DMS 273 treated with DMSO at 0.1 percent for 48 hours (cell line): ENCODE measurements at regions not wholly inside any gene's neighbourhood (a gene's known extent, or its start where the extent isn't known, plus 50 kb on each side); places are given as distances from the start of the nearest gene placed in this dataset.
A peak's percentile ranks its signal among the peaks of the same experiment; 100 is the strongest.

ENCODE experiments used
- DNase-seq: peaks from one replicate; lab custom pipeline; 2025; lab: John Stamatoyannopoulos, UW

GRCh38 chr9:105064248-105065097 lies 136.5 kb upstream of the ABCA1 start:
- peak; percentile 94 for DNase-seq

DNA sequence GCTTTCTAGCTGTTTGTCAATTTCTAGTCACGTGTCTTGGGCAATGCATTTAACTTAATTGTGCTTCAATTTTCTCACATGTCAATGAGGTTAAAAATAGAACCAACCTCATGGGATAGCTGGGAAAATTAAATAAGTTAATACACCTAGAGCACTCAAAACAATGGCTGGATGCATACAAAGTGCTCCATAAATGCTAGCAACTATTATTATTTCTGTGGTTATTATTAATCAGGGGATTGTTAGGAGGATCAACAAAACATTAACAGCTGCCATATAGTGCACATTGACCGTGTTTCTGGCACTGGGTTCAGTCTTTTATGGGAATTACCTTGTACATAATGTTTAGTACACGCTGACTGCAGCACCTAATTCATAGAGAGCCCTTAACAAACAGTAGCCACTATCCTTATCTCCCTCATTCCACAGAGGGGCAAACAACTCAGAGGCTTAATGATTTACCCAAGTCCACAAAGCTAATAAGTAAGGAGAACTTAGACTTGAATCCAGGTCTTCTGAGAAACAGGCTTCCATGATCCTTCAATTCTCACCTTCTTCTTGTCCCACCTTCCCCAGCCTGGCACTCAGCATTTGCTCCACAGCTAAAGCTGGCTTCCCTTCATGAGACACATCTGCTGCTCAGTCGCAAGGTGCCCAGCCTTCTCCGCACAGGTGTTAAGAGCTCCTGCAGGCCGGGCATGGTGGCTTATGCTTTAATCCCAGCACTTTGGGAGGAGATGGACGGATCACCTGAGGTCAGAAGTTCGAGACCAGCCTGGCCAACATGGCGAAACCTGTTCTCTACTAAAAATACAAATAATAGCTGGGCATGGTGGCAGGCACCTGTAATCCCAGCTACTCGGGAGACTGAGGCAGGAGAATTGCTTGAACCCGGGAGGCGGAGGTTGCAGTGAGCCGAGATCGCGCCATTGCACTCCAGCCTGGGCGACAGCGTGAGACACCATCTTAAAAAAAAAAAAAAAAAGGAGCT lies 137.4 kb upstream of the ABCA1 start:
- no peak for DNase-seq

DNA sequence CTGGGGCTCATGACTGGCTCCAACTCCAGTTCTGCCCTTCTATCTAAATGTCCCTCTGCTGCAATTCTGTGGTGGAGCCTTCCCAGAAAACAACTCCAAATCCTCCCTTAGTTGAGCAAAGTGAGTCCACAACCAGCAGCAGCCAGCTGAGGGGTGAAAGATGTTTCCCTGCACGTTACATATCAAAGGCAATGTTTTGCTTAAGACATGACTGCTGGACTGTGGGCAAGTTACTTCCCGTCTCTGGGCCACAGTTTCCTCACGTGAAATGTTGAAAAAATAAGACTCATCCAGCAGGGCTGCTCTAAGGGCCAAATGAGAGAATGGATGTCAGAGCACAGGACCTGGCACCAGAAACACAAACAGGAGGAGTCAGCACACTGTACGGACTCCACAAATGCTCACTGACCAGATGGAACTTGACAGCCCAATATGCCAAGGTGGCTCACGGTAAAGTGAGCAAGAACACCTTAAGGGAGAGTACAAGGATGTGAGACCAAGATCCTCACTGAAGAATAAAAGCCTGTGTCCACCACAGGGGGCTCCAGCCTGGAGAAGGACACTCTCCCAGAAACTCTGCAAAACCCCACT lies 138.4 kb upstream of the ABCA1 start:
- DNase-seq, result no peak

GRCh38 chr9:105067895-105068580 lies 140.1 kb upstream of the ABCA1 start:
- DNase-seq, result no peak

- DNase-seq, result no peak
Measured at GRCh38 chr9:105069285-105069684, 141.3 kb upstream of the ABCA1 start.

DNA sequence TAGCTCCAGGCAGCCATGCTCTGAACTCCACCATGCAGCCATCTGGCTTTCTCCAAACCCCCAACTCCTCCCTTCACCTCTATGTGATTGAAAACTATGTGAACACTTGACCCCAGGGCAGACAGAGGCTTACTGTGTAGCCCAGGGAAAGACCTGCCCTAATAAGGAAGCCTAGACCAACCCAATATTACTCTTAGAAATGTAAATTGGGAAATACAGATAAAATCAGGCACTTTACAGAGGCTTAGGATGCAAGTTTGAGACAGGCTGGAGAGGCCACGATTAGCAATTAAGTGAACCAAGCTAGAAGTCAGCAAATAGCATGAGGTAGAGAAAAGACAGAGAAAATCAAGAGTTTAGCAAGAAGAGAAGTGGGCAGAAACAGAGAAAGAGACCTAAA lies 141.7 kb upstream of the ABCA1 start:
- no peak for DNase-seq

DNA sequence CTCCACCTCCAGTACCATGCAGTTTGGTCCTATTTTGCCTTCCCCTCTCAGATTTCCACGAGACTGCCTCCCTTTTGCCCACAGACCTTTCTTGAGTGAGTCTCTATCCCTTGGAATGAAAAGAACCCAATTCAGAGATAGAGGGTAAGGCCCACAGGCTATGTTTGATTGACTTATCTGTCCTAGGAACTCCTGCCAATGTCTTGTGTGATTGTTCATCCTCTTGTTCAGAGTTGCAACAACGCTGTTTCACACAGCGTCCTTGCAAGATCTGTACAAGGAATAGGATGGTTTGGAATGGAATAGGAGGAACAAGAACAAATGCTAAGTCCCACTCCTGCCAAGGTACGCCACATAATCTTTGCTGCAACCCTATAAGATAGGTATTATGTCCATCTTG lies 142.2 kb upstream of the ABCA1 start:
- no peak for DNase-seq

GRCh38 chr9:105072476-105072875 lies 144.5 kb upstream of the ABCA1 start:
- no peak for DNase-seq

- DNase-seq, result no peak
Measured at GRCh38 chr9:105073147-105073546, 145.2 kb upstream of the ABCA1 start.

GRCh38 chr9:105074491-105074890 lies 146.5 kb upstream of the ABCA1 start:
- no peak for DNase-seq

DNA sequence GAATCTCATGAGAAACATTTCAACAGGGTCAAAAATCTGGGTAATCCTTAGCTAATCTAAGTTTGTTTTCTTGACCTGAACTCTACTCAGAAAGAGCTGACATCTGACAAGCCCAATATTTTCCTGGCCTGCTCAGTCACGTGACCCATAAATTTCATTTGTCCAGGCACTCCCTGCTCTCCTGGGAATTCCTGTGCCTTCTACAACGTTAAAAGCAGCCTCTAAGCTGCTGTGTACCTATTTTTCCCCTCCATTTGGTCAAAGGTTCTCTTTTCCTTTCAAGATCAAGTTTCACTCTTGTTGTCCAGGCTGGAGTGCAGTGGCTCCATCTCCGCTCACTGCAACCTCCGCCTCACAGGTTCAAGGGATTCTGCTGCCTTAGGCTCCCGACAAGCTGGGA lies 148.8 kb upstream of the ABCA1 start:
- no peak for DNase-seq

DNA sequence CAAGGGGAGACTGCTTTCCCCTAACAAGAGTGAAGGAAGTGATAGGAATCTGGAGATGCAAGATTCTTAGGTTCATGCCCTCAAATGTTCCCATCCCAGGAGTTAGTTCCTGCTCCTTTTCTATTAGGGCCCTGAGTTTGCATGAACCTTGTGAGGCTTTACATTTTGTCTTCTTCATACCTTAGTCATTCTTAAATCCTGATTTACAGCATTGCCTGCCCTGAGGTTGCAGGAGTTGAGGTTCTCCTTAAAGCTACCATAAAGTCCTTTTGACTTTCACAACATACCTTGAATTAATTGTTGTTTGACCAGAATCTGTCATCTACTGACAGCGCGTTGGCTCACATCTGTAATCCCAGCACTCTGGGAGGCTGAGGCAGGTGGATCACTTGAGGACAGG lies 151.5 kb upstream of the ABCA1 start:
- no peak for DNase-seq

- no peak for DNase-seq
Measured at GRCh38 chr9:105082843-105083242, 154.9 kb upstream of the ABCA1 start.

DNA sequence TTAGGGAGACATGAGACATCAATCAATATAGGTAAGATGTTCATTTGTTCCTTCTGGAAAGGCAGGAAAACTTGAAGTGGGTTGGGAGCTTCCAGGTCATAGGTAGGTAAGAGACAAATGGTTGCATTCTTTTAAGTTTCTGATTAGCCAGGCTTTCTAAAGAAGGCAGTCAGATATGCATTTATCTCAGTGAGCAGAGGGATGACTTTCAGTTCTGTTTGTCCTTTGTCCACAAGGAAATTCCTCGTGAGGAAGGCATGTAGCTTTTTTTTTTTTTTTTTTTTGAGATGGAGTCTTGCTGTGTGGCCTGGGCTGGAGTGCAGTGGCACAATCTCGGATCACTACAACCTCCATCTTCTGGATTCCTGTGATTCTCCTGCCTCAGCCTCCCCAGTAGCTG lies 155.3 kb upstream of the ABCA1 start:
- DNase-seq, result no peak

GRCh38 chr9:105087910-105088898 lies 156.2 kb upstream of the SLC44A1 start:
- no peak for DNase-seq

GRCh38 chr9:105089874-105090273 lies 154.6 kb upstream of the SLC44A1 start:
- DNase-seq, result no peak

DNA sequence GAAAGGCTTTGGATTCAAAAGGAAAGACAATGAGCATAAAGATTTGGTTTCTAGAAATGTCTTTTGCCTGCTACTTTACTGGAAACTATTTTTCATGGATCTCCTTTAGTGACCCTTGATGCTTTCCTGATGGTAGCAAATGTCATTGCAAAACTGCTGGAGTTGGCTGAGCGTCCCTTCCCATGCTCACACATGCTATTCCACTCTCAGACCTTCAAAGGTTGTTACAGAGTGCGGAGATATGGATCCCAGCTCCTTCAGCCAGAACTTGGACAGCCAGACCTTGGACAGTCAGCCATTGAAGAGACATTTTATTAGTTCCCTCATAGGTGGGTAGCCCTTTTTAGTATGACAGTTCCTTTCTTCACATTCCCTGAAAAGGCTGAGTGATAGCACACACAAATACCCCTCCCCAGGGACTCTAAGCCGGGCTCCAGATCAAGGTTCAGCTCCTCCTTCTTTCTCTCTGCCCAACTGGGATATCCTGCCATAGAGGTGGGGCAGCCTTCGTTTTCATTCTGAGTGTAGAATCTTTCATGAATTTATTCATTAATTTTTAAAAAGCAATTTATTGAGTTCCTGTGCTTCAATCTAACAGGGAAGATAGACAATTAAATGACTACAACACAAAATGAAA lies 153.3 kb upstream of the SLC44A1 start:
- DNase-seq, result no peak

- DNase-seq, result no peak
Measured at GRCh38 chr9:105093685-105094084, 150.8 kb upstream of the SLC44A1 start.

DNA sequence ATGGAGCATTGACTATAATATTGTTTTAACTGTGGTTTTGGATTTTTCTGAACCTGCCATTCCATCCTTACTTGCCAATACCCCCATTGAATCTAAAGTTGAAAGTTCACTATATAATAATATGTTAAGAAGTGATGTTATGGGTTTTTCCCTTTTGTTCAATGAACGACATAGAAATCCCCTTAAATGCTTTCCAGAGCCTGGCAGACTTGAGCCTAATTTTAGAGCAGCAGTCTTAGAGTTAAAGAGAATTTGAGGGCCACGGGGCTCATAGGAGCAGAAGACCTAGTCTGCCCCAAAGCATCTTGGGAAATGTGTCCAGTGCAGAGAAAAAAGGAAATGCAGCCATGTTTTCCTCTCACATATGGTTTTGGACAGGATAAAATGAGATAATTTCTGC lies 146.1 kb upstream of the SLC44A1 start:
- DNase-seq, result no peak

DNA sequence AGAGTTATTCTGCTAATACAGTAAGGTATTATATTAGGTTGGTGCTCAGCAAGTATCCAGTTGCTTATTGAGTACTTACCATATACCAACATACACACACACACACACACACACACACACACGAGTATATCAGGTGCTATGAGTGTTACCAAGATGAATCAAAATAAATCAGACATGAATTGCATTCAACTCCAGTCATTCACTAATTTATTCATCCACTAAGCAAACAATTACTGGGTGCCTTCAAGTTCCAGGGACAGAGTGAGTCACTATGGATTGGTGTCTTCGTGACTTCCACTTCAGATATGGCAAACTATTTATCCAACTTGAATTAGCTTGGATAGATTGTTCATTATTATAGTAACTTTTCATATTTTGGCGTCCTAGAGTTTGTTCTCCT lies 140.7 kb upstream of the SLC44A1 start:
- DNase-seq, result no peak
